Naive thymus-derived CD8-positive, alpha-beta T cell (primary cell): ENCODE measurements at regions not wholly inside any gene's neighbourhood (a gene's known extent, or its start where the extent isn't known, plus 50 kb on each side); places are given as distances from the start of the nearest gene placed in this dataset.
A peak's percentile ranks its signal among the peaks of the same experiment; 100 is the strongest.

ENCODE experiments used
- ATAC-seq, 2 donors: fragments of 150-1000 bp; cut with Tn5 transposase in 1 of 2; sonication (Bioruptor Pico), chemical (Tn5 transposase) in 1 of 2; 1 replicate in 1 of 2; 2 replicates in 1 of 2; pipeline ENCODE4 v1.10.0; 2021; ENCODE audit warnings: mild to moderate bottlenecking in 2 of 2, moderate library complexity in 2 of 2
- POLR2A ChIA-PET: fragments of 350-600 bp; sonication (Branson Sonifier 250); formaldehyde crosslinking; loops from one replicate; lab custom pipeline; 2021; ENCODE audit warnings: antibody characterized with exemption; lab: Charles Lee
- DNase-seq, 10 donors: peaks; one replicate each; pipeline versions ENCODE4 v3.0.0 to v3.0.0-alpha.2; 2020 to 2022
- H3K27ac Mint-ChIP-seq, 10 donors: one replicate each; pipeline ENCODE4 v1.8.0; 2020 to 2022; ENCODE audit warnings: mild to moderate bottlenecking in 10 of 10, mixed read lengths in 10 of 10, moderate library complexity in 4 of 10, inconsistent platforms in 1 of 10
- H3K27me3 Mint-ChIP-seq, 5 donors: one replicate each; pipeline ENCODE4 v1.8.0; 2021 to 2022; ENCODE audit warnings: mixed read lengths in 5 of 5
- H3K36me3 Mint-ChIP-seq, 3 donors: one replicate each; pipeline ENCODE4 v1.8.0; 2020 to 2022; ENCODE audit warnings: mixed read lengths in 3 of 3, mild to moderate bottlenecking in 2 of 3, inconsistent platforms in 1 of 3
- H3K4me1 Mint-ChIP-seq, 4 donors: one replicate each; pipeline ENCODE4 v1.8.0; 2021 to 2022; ENCODE audit warnings: mixed read lengths in 4 of 4
- H3K4me3 Mint-ChIP-seq, 10 donors: one replicate each; pipeline ENCODE4 v1.8.0; 2020 to 2022; ENCODE audit warnings: mild to moderate bottlenecking in 10 of 10, mixed read lengths in 10 of 10, moderate library complexity in 6 of 10, inconsistent platforms in 1 of 10
- H3K9me3 Mint-ChIP-seq, 9 donors: one replicate each; pipeline ENCODE4 v1.8.0; 2020 to 2022; ENCODE audit warnings: mixed read lengths in 9 of 9, mild to moderate bottlenecking in 3 of 9, inconsistent platforms in 1 of 9, moderate library complexity in 1 of 9

DNA sequence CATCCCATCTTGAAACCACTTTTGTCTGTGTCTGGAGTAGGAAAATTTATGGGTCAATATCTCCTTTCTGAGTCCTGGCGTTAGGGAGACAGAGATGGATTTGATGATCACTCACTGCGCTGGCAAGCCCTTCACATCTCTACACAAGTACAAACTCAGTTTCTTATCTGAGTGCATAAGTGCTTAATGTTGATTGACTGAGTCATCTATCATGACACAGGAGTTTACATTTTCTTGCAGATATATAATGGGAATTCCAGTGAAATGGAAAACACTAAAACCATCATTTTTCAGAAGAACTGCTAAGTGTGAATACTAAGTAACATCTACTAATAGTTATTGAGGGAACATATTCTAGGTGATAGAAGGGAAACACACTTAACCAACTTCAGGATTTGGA is 763.9 kb upstream of the COBL start:
- POLR2A ChIA-PET: no interaction called here
- no peaks in the 10 kb centered on the region for H3K27me3 Mint-ChIP-seq

DNA sequence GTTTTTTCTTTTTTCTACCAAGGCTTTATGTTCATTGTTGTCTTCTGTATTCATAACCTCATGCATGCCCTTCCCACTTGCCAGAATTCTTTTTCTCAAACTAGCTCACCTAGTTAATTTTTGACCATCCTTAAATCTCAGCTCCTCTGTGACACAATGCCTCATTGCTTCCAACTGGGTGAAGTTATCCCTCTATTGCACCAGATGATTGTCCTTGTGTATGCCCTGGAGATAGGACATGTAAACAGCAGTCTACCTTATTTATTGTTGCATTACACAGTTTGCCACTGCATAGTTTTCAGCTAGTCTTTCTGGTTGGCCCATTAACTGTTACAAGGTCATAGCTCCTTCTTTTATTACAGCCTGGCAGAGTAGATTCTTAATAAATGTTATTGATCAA is 763.1 kb upstream of the COBL start:
- Mint-ChIP-seq H3K9me3 (peaks cover 0 to 38% (median 10%) of the 10 kb centered on the region in 9 donors), H3K4me3 (no peak overlapping the region), H3K4me1 (no peaks in the 10 kb centered on the region), H3K27me3 (no peaks in the 10 kb centered on the region), H3K36me3 (no peaks in the 10 kb centered on the region), H3K27ac (no peak overlapping the region)
- POLR2A ChIA-PET: no interaction called here
- no peak for DNase-seq
- no peak for ATAC-seq

More for the DNA sequence above, 763.9 kb upstream of the COBL start:
- ATAC-seq (no peak), DNase-seq (no peak)
- no peaks in the 10 kb centered on the region for H3K36me3 Mint-ChIP-seq
- no peaks in the 10 kb centered on the region for H3K4me1 Mint-ChIP-seq
- no peak overlapping the region for H3K27ac Mint-ChIP-seq
- H3K9me3 Mint-ChIP-seq: peaks cover 0 to 33% (median 12%) of the 10 kb centered on the region in 9 donors
- H3K4me3 Mint-ChIP-seq: no peak overlapping the region

GRCh38 chr7:52077571-52077970 is 761.0 kb upstream of the COBL start:
- DNase-seq (no peak), ATAC-seq (no peak)
- Mint-ChIP-seq H3K36me3 (no peaks in the 10 kb centered on the region), H3K4me3 (no peak overlapping the region), H3K4me1 (no peaks in the 10 kb centered on the region), H3K27ac (no peak overlapping the region), H3K9me3 (peaks cover 0 to 36% (median 9%) of the 10 kb centered on the region in 9 donors), H3K27me3 (no peaks in the 10 kb centered on the region)
- POLR2A ChIA-PET: no interaction called here

GRCh38 chr7:52074912-52075311 is 758.3 kb upstream of the COBL start:
- H3K27ac Mint-ChIP-seq: no peak overlapping the region
- DNase-seq (no peak), ATAC-seq (no peak)
- H3K4me3 Mint-ChIP-seq: no peak overlapping the region
- H3K9me3 Mint-ChIP-seq: peaks cover 0 to 33% (median 10%) of the 10 kb centered on the region in 9 donors
- H3K36me3 Mint-ChIP-seq: no peaks in the 10 kb centered on the region
- H3K4me1 Mint-ChIP-seq: no peaks in the 10 kb centered on the region
- POLR2A ChIA-PET: no interaction called here
- H3K27me3 Mint-ChIP-seq: no peaks in the 10 kb centered on the region

- no peaks in the 10 kb centered on the region for H3K27me3 Mint-ChIP-seq
- H3K27ac Mint-ChIP-seq: no peak overlapping the region
- H3K9me3 Mint-ChIP-seq: peaks cover 0 to 31% (median 10%) of the 10 kb centered on the region in 9 donors
- H3K36me3 Mint-ChIP-seq: no peaks in the 10 kb centered on the region
- no peak for DNase-seq
- POLR2A ChIA-PET: no interaction called here
- no peak for ATAC-seq
- no peak overlapping the region for H3K4me3 Mint-ChIP-seq
- no peaks in the 10 kb centered on the region for H3K4me1 Mint-ChIP-seq
Observed at GRCh38 chr7:52074071-52074470, 757.5 kb upstream of the COBL start.

DNA sequence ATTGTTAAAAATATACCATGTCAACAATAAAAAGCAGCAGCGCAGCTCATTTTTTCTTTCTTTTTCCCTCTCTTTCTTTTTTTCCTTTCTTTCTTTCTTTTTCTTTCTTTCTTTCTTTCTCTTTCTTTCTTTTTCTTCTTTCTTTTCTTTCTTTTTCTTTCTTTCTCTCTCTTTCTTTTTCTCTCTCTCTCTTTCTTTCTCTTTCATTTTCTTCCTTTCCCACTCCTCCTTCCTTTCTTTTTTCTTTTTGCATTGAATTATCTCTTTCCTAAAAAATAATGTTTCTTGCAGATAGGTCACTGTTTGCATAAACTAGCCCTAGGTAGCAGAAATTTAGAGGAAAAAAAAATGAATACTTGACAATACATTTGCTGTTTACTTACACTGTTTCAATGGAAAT is 755.1 kb upstream of the COBL start:
- no peak overlapping the region for H3K27ac Mint-ChIP-seq
- H3K4me1 Mint-ChIP-seq: no peaks in the 10 kb centered on the region
- no peaks in the 10 kb centered on the region for H3K36me3 Mint-ChIP-seq
- POLR2A ChIA-PET: no interaction called here
- peaks cover 0 to 19% (median 5%) of the 10 kb centered on the region in 9 donors for H3K9me3 Mint-ChIP-seq
- no peak for DNase-seq
- no peak overlapping the region for H3K4me3 Mint-ChIP-seq
- no peak for ATAC-seq
- no peaks in the 10 kb centered on the region for H3K27me3 Mint-ChIP-seq

DNA sequence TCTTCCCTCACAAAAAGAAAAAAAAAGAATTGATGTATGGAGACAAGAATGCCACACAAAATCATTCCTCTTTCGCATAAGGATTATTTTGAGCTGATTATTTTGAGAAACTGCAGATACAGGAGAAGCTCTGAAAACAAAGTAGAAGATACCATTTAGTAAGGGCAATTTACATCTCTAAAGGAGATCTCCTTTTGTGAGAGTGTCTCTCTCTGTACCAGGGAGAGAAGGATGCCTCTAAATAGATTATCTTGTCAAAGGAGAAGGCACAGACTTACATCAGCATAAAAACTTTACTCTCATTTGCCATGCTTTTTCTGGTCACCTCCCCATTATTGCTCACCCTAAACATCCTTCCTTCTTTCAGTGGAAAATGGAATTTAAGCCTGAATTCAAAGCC is 747.9 kb upstream of the COBL start:
- H3K9me3 Mint-ChIP-seq: peaks cover 0 to 12% (median 3%) of the 10 kb centered on the region in 9 donors
- no peaks in the 10 kb centered on the region for H3K4me1 Mint-ChIP-seq
- no peaks in the 10 kb centered on the region for H3K27me3 Mint-ChIP-seq
- ATAC-seq: no peak
- POLR2A ChIA-PET: no interaction called here
- H3K36me3 Mint-ChIP-seq: peaks cover 0 to 3% (median 0%) of the 10 kb centered on the region in 3 donors
- no peak overlapping the region for H3K4me3 Mint-ChIP-seq
- DNase-seq: no peak
- no peak overlapping the region for H3K27ac Mint-ChIP-seq

- ATAC-seq (no peak), DNase-seq (no peak)
- Mint-ChIP-seq H3K36me3 (peaks cover 0 to 3% (median 0%) of the 10 kb centered on the region in 3 donors), H3K9me3 (peaks cover 0 to 12% (median 6%) of the 10 kb centered on the region in 9 donors), H3K27me3 (no peaks in the 10 kb centered on the region), H3K27ac (no peak overlapping the region), H3K4me1 (no peaks in the 10 kb centered on the region), H3K4me3 (no peak overlapping the region)
- POLR2A ChIA-PET: no interaction called here
Observed at GRCh38 chr7:52061666-52062065, 745.1 kb upstream of the COBL start.

GRCh38 chr7:52053525-52053924 is 736.9 kb upstream of the COBL start:
- no peaks in the 10 kb centered on the region for H3K4me1 Mint-ChIP-seq
- H3K9me3 Mint-ChIP-seq: peaks cover 0 to 9% (median 2%) of the 10 kb centered on the region in 9 donors
- H3K27ac Mint-ChIP-seq: no peak overlapping the region
- H3K4me3 Mint-ChIP-seq: no peak overlapping the region
- DNase-seq (no peak), ATAC-seq (no peak)
- POLR2A ChIA-PET: no interaction called here
- H3K27me3 Mint-ChIP-seq: no peaks in the 10 kb centered on the region
- no peaks in the 10 kb centered on the region for H3K36me3 Mint-ChIP-seq

DNA sequence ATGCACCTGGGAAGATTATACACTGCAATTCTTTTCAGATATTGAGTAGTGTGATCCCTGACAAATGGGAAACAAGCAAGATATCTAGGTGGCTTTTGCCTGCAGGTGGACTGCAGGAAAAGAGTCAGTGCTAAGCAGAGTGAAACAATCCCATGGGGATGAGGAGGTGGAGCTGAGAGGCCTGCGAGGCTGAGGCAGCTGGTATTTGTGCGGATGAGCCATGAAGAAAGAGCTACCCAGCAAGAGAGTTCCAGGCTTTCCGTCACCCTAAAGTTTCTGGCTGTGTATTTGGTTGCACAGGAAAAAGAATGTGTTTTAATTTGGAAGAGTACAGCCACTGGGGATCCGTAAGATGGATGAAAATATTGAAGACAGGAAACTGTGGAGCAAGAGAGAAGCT is 714.1 kb upstream of the COBL start:
- peaks cover 0 to 24% (median 2%) of the 10 kb centered on the region in 9 donors for H3K9me3 Mint-ChIP-seq
- no peak overlapping the region for H3K27ac Mint-ChIP-seq
- no peaks in the 10 kb centered on the region for H3K27me3 Mint-ChIP-seq
- peaks cover 0 to 2% (median 0%) of the 10 kb centered on the region in 3 donors for H3K36me3 Mint-ChIP-seq
- DNase-seq (no peak), ATAC-seq (no peak)
- POLR2A ChIA-PET: no interaction called here
- no peaks in the 10 kb centered on the region for H3K4me1 Mint-ChIP-seq
- H3K4me3 Mint-ChIP-seq: no peak overlapping the region

DNA sequence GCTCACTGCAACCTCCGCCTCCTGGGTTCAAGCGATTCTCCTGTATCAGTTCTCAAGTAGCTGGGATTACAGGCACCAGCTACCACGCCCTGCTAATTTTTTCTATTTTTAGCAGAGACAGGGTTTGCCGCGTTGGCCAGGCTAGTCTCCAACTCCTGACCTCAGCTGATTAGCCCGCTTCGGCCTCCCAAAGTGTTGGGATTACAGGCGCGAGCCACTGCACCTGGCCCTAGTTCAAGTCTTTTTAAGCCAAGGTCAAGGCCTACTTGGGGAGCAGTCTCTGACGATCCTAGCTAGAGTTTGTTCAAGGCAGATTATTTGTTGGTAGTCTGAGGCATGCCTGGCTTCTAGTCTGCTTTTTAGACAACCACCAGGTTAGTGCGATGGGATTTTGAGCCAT is 709.5 kb upstream of the COBL start:
- H3K36me3 Mint-ChIP-seq: peaks cover 0 to 2% (median 0%) of the 10 kb centered on the region in 3 donors
- no peaks in the 10 kb centered on the region for H3K27me3 Mint-ChIP-seq
- no peak for ATAC-seq
- POLR2A ChIA-PET: no interaction called here
- no peak for DNase-seq
- H3K4me3 Mint-ChIP-seq: no peak overlapping the region
- H3K4me1 Mint-ChIP-seq: no peaks in the 10 kb centered on the region
- H3K27ac Mint-ChIP-seq: no peak overlapping the region
- H3K9me3 Mint-ChIP-seq: peaks cover 0 to 8% (median 2%) of the 10 kb centered on the region in 9 donors

DNA sequence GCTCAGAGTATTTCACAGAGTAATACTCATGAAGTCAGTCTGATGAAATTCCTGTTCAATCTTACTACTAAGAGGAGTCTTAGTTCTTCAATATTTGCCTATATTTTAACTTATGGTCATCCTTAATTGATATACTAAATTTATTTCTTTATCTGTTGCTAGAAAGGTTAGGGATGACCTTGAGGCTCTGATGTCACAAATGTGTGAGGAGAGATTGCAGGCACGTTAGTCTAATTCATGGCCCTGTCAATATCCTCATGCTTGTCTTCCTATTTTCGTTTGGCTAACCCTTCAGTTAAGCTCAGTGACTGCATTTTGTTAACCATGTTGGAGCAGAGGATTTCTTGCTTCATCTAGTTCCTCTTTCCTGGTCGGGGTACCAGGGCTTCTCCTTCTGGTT is 704.7 kb upstream of the COBL start:
- H3K4me3 Mint-ChIP-seq: no peak overlapping the region
- no peaks in the 10 kb centered on the region for H3K36me3 Mint-ChIP-seq
- no peaks in the 10 kb centered on the region for H3K4me1 Mint-ChIP-seq
- H3K27ac Mint-ChIP-seq: no peak overlapping the region
- peaks cover 0 to 2% (median 0%) of the 10 kb centered on the region in 9 donors for H3K9me3 Mint-ChIP-seq
- no peaks in the 10 kb centered on the region for H3K27me3 Mint-ChIP-seq
- POLR2A ChIA-PET: no interaction called here
- no peak for DNase-seq
- no peak for ATAC-seq

DNA sequence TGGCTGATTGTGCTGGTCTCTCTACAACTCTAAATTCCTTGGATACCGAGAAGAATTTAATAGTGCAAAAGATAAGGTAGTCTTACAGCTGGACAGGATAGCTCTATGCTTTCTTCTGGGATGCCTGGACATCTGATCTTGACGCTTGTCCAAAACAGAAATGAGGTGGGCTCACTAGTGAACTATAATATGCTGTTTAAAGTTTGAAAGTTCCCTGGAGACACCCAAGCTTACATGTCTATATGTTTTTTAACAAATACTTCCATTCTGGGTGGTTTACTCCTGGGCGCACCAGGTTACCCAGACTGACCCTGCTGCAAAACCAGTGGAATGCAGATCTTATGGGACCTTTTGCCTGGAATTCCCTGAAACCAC is 702.1 kb upstream of the COBL start:
- ATAC-seq: no peak
- peaks cover 0 to 2% (median 0%) of the 10 kb centered on the region in 9 donors for H3K9me3 Mint-ChIP-seq
- H3K27me3 Mint-ChIP-seq: no peaks in the 10 kb centered on the region
- H3K36me3 Mint-ChIP-seq: no peaks in the 10 kb centered on the region
- no peaks in the 10 kb centered on the region for H3K4me1 Mint-ChIP-seq
- POLR2A ChIA-PET: no interaction called here
- H3K27ac Mint-ChIP-seq: no peak overlapping the region
- no peak for DNase-seq
- peak overlapping the region in 1 of 10 donors; percentile 9 for H3K4me3 Mint-ChIP-seq
